HFFc6 (cell line): ENCODE measurements at regions not wholly inside any gene's neighbourhood (a gene's known extent, or its start where the extent isn't known, plus 50 kb on each side); places are given as distances from the start of the nearest gene placed in this dataset.
"Not testable (repeated sequence)": the region's sequence is repeated elsewhere in the genome, so short reads cannot be mapped to it uniquely, and the experiment has no call there.

Experiments
- DNase-seq: peaks from one replicate; pipeline ENCODE4 v3.0.0-alpha.2; 2018
- H3K27ac Mint-ChIP-seq: 2 replicates; pipeline ENCODE4 v1.8.0; 2020; ENCODE audit warnings: mild to moderate bottlenecking, mixed read lengths
- H3K27me3 Mint-ChIP-seq: 2 replicates; pipeline ENCODE4 v1.8.0; 2021; ENCODE audit warnings: mild to moderate bottlenecking, moderate library complexity, mixed read lengths; ENCODE audit not compliant: insufficient read depth
- H3K36me3 Mint-ChIP-seq: 2 replicates; pipeline ENCODE4 v1.8.0; 2021; ENCODE audit warnings: low read depth, mixed read lengths
- H3K4me1 Mint-ChIP-seq: 2 replicates; pipeline ENCODE4 v1.8.0; 2020; ENCODE audit warnings: low read depth, mixed read lengths
- H3K4me3 Mint-ChIP-seq: 2 replicates; pipeline ENCODE4 v1.8.0; 2020; ENCODE audit warnings: mild to moderate bottlenecking, moderate library complexity, mixed read lengths
- H3K9me3 Mint-ChIP-seq: 2 replicates; pipeline ENCODE4 v1.8.0; 2020; ENCODE audit warnings: mild to moderate bottlenecking, mixed read lengths
- CTCF ChIP-seq: fragments of 200-600 bp; sonication (generic); IDR thresholded peaks from 2 replicates; pipeline ENCODE4 v1.5.0; 2021; ENCODE audit warnings: antibody characterized with exemption, mild to moderate bottlenecking

DNA sequence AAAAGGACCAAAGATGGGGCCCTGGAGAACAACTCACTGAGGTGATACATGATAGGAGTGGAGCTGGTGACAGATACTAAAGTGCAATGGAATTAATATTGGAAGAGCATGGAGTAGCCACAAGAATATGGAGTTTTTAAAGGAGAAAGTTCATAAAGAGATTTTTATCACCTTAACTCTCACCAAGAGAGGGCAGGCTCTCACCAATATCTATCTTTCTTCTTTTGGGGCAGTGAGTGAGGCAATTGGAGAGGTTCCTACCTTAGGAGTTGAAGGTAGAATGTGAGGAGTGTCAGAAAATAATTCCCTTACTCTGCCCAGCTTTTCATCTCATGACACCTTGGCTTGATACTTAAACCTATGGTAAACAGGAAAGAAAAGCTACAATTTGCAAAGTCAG lies 233.7 kb upstream of the CWC22 start:
- peak; percentile 25 for DNase-seq
- no peaks in the 10 kb centered on the region; the same call in none of the 2 replicates for H3K27me3 Mint-ChIP-seq
- no peak overlapping the region for H3K27ac Mint-ChIP-seq
- no peaks in the 10 kb centered on the region for H3K9me3 Mint-ChIP-seq
- peak; percentile 73 for TF ChIP-seq CTCF
- no peaks in the 10 kb centered on the region for H3K36me3 Mint-ChIP-seq
- H3K4me1 Mint-ChIP-seq = no peaks in the 10 kb centered on the region; the same call in 1 of the 2 replicates
- H3K4me3 Mint-ChIP-seq = no peak overlapping the region

DNA sequence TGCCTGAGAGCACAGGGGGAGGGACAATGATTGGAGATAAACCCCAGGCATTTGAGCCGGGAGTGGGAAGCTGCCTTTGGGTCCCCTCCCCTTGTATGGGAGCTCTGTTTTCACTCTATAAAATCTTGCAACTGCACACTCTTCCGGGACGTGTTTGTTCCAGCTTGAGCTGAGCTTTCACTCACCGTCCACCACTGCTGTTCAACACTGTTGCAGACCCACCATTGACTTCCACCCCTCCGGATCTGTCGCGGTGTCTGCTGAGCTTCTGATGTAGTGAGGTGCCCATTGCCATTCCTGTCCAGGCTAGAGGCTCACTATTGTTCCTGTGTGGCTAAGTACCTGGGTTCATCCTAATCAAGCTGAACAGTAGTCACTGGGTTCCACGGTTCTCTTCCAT lies 231.6 kb upstream of the CWC22 start:
- Mint-ChIP-seq H3K4me3 (no peak overlapping the region), H3K36me3 (no peaks in the 10 kb centered on the region), H3K9me3 (no peaks in the 10 kb centered on the region), H3K4me1 (no peaks in the 10 kb centered on the region; the same call in 1 of the 2 replicates), H3K27me3 (no peaks in the 10 kb centered on the region; the same call in none of the 2 replicates), H3K27ac (no peak overlapping the region)
- TF ChIP-seq CTCF = no peak
- DNase-seq = no peak

DNA sequence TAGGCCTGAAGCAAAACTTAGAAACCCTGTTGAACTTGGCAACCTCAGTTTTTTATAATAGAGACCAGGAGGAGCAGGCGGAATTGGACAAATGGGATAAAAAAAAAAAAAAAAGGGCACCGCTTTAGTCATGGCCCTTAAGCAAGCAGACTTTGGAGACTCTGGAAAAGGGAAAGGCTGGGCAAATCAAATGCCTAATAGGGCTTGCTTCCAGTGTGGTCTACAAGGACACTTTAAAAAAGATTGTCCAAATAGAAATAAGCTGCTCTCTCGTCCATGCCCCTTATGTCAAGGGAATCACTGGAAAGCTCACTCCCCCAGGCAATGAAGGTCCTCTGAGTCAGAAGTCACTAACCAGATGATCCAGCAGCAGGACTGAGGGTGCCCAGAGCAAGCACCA lies 229.0 kb upstream of the CWC22 start:
- not testable (repeated sequence) for H3K27me3 Mint-ChIP-seq, H3K4me1 Mint-ChIP-seq, H3K27ac Mint-ChIP-seq, H3K36me3 Mint-ChIP-seq, H3K4me3 Mint-ChIP-seq, H3K9me3 Mint-ChIP-seq
- DNase-seq = peak; percentile 14

- DNase-seq, H3K4me3 Mint-ChIP-seq, H3K27ac Mint-ChIP-seq: not testable (repeated sequence)
Measured at GRCh38 chr2:180235506-180235905, 228.4 kb upstream of the CWC22 start.

GRCh38 chr2:180234991-180235390 lies 227.9 kb upstream of the CWC22 start:
- H3K27me3 Mint-ChIP-seq, H3K4me3 Mint-ChIP-seq, DNase-seq: not testable (repeated sequence)

More at GRCh38 chr2:180235506-180235905, 228.4 kb upstream of the CWC22 start:
- not testable (repeated sequence) for H3K9me3 Mint-ChIP-seq, H3K4me1 Mint-ChIP-seq, H3K36me3 Mint-ChIP-seq, H3K27me3 Mint-ChIP-seq

DNA sequence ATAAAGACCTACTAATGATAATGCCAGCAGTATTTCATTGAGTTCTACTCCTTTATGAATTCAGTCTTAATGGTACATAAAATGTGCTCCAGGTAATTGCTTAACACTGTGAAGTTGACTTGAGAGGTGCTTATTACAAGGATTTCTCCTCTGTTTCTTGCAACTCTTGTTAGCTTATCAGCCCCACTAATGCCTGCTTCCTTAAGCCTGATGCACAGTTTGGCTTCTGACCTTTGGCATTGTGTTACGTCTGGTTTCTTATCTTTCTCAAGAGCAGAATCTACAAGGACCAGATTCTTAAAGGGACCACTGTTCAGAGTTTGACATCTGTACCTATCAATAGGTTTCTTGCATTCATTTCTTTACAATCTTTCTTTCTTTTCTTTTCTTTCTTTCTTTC lies 223.9 kb upstream of the CWC22 start:
- H3K4me3 Mint-ChIP-seq = no peak overlapping the region
- no peaks in the 10 kb centered on the region for H3K4me1 Mint-ChIP-seq
- no peaks in the 10 kb centered on the region for H3K27me3 Mint-ChIP-seq
- H3K9me3 Mint-ChIP-seq = no peaks in the 10 kb centered on the region
- no peak overlapping the region for H3K27ac Mint-ChIP-seq
- H3K36me3 Mint-ChIP-seq = no peaks in the 10 kb centered on the region
- TF ChIP-seq CTCF = no peak
- DNase-seq = no peak

More at GRCh38 chr2:180234991-180235390, 227.9 kb upstream of the CWC22 start:
- not testable (repeated sequence) for H3K9me3 Mint-ChIP-seq, H3K36me3 Mint-ChIP-seq, H3K4me1 Mint-ChIP-seq, H3K27ac Mint-ChIP-seq

DNA sequence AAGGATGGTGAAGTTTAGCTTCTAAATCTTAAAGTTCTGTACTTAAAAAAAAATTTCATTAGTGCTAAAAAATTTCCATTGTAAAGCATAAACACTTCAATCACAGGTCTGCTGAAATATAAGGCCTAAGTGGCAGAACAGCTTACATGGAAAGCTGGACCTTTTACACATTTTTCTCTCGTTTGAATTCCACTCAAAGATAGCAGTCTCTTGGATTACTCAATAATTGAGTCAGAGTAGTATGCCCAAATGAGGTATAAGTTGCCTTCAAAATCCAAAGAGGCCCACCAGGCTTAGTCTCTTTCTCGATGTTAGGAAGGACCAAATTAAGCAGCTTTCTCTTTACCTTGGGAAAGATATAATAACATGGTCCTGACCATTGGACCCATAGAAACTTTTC lies 220.4 kb upstream of the CWC22 start:
- Mint-ChIP-seq H3K27ac (no peak overlapping the region), H3K9me3 (peaks cover 9% of the 10 kb centered on the region; the same call in 1 of the 2 replicates), H3K4me1 (peaks cover 6% of the 10 kb centered on the region; the same call in 1 of the 2 replicates), H3K27me3 (no peaks in the 10 kb centered on the region), H3K36me3 (peaks cover 5% of the 10 kb centered on the region; the same call in 1 of the 2 replicates), H3K4me3 (no peak overlapping the region)
- no peak for TF ChIP-seq CTCF
- DNase-seq = no peak
